GM12864 (cell line): ENCODE measurements at regions not wholly inside any gene's neighbourhood (a gene's known extent, or its start where the extent isn't known, plus 50 kb on each side); places are given as distances from the start of the nearest gene placed in this dataset.

ENCODE experiments used
- DNase-seq: peaks from one replicate; pipeline ENCODE4 v3.0.0-alpha.2; 2011; ENCODE audit warnings: low read depth
- H3K4me3 ChIP-seq: 2 replicates; pipeline ENCODE4 v1.5.1; 2011; ENCODE audit warnings: mild to moderate bottlenecking, low read depth, low read length, control low read depth
- CTCF ChIP-seq: IDR thresholded peaks from 2 replicates; pipeline ENCODE4 v1.5.1; 2011; ENCODE audit warnings: low read depth, mild to moderate bottlenecking, moderate library complexity, low read length, control low read depth, inconsistent platforms; ENCODE audit errors: missing control alignments

- no peak overlapping the region for H3K4me3 ChIP-seq
- DNase-seq, result no peak
- TF ChIP-seq CTCF, result no peak
Measured at GRCh38 chr1:89457046-89457445, 67.6 kb upstream of the LRRC8B start.

GRCh38 chr1:89459081-89459480, 65.5 kb upstream of the LRRC8B start:
- DNase-seq, result no peak
- no peak overlapping the region for H3K4me3 ChIP-seq
- TF ChIP-seq CTCF, result no peak

GRCh38 chr1:89460325-89460724, 64.3 kb upstream of the LRRC8B start:
- no peak for TF ChIP-seq CTCF
- no peak overlapping the region for H3K4me3 ChIP-seq
- DNase-seq, result no peak

GRCh38 chr1:89462250-89462649, 62.4 kb upstream of the LRRC8B start:
- no peak overlapping the region for H3K4me3 ChIP-seq
- TF ChIP-seq CTCF, result no peak
- DNase-seq, result no peak

GRCh38 chr1:89464008-89464407, 60.6 kb upstream of the LRRC8B start:
- no peak for TF ChIP-seq CTCF
- DNase-seq, result no peak
- no peak overlapping the region for H3K4me3 ChIP-seq

- TF ChIP-seq CTCF, result no peak
- no peak overlapping the region for H3K4me3 ChIP-seq
- no peak for DNase-seq
Measured at GRCh38 chr1:89465201-89465600, 59.4 kb upstream of the LRRC8B start.

- no peak overlapping the region for H3K4me3 ChIP-seq
- no peak for TF ChIP-seq CTCF
- DNase-seq, result no peak
Measured at GRCh38 chr1:89466307-89466930, 58.2 kb upstream of the LRRC8B start.
